Activated CD4-positive, alpha-beta T cell treated with anti-CD3 and anti-CD28 coated beads, Interleukin-2, Interleukin-4, amounts not matched to agents 100 ng/mL and 50 ng/mL, durations not matched to agents 16 hours and 8 hours (primary cell): ENCODE measurements at regions not wholly inside any gene's neighbourhood (a gene's known extent, or its start where the extent isn't known, plus 50 kb on each side); places are given as distances from the start of the nearest gene placed in this dataset.
"Not testable (repeated sequence)": the region's sequence is repeated elsewhere in the genome, so short reads cannot be mapped to it uniquely, and the experiment has no call there.

Experiments used
- DNase-seq: peaks from one replicate; pipeline ENCODE4 v3.0.0-alpha.2; 2020; ENCODE audit warnings: low spot score

DNA sequence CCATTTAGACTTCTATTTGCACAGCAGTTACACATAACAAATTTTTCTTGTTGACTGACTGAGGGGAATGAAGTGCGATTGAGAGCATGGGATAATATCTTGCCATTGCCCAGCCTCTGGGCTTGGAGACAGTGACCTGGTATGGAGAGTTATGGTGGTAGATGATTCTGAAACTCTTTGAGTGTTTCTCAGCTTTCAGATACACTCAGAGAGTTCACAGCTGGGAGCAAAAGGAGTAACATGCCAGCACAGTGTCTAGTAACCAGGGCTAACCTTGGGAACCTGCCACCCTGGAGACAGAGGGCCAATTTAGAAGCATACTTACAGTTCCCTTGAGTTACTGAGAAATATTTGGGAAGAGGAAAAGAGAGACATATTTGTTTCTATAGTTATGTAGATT, 1099.3 kb upstream of the CELF4 start:
- DNase-seq, result no peak

DNA sequence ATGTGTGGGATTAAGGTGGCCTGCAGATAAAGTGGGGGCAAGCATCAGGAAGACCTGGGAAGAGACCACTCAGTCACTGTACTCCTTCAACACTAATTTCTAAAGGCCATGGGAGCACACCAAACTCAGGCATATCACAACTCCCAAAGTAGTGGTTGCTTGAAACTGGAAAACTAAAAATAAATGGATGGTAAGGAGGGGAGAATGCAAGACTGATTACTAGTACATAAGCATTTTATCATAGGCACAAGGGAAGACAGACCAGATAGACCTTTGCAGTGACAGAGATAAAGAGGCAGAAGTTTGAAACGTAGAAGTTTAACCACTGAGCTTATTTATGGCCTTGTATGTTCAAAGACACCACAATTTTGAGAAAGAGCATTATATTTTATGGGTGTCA, 1098.1 kb upstream of the CELF4 start:
- no peak for DNase-seq

DNA sequence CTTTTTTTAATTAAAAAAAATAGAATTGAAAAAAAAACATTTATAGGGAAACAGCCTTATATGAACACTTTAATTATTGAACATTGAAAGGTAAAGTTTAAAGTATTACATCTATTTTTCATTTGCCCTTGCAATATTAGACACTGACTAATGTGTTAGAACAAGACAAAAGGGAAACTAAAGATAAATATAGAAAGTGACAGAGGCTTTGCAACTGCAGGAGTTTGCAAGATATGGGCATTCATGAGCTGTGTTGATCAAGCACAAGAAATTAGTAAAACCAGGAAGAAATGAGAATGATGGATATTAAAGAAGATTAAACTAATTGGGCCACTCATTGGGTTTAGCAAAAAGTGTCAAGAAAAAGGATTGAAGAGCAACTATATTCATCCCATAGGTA, 1097.7 kb upstream of the CELF4 start:
- DNase-seq, result no peak

DNA sequence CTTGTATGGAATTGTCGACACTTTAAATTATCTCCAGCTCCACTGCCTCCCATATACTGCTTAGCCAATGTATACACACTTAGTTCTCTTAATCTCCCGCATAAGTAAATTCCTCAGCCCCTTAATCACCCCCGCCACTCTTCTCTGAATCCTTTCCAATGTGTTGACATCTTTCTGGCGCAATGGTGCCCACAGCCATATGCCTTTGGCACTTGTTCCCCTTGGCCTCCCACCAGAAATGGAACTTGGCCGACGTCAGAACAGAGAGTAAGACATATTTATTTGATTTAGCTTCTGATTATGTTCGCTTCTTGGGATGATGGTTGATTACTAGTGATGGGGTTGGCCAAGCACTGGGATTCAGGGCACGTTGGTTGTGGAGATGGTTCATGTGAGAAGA, 1089.3 kb upstream of the CELF4 start:
- no peak for DNase-seq

DNA sequence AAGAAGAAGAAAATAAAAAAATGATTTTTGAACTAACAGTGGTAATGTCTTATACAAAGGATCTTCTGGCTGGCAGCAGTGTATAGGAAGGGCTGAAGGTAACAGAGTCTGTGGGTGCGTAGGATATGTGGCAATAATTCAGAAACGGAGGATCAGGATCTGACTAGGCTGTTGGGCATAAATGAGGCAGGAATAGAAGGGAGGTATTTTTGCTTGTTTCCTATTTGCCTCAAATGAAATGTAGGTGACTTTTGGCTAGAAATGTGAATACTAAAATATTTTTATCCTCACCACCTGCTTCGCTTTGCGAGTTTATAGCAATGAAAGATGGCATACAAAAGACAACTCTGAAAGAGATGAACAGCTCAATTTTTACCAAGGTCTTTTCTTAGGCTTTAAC, 1086.1 kb upstream of the CELF4 start:
- no peak for DNase-seq

DNA sequence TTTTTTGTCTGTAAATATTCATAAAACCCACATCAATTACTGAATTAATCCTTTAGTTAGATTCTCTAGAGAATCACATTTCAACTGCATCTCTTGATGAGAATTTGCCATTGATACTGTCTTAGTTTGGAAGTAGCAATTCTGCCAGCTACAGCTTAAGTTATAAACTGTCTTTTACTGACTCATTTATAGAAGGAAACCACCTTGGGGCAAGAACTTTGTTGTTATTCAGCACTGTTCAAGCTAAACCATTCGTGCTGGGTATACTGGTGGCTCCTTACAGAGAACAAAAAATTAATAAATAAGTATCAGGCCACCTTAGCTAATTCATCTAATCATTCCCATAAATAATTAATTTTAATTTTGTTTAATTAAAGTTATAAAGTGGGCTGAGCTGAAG, 1082.6 kb upstream of the CELF4 start:
- DNase-seq, result no peak

DNA sequence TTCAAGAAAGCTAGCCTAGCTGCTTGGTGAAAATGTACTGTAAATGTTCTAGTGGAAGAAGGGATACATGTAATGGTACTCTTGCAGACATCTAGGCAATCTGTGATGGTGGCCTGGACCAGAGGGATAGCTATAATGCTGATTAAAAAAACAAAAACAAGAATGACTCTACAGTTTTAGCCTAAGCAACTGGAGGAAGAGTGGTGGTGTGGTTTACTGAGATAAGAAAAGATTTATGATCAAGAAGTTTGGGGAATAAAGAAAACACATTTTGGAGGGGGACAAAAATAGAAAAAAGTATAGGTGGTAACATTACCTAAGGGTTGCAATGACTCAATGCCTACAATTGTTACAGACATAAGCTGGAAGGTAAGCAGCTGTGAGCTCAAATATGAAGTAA, 1080.7 kb upstream of the CELF4 start:
- DNase-seq, result no peak

DNA sequence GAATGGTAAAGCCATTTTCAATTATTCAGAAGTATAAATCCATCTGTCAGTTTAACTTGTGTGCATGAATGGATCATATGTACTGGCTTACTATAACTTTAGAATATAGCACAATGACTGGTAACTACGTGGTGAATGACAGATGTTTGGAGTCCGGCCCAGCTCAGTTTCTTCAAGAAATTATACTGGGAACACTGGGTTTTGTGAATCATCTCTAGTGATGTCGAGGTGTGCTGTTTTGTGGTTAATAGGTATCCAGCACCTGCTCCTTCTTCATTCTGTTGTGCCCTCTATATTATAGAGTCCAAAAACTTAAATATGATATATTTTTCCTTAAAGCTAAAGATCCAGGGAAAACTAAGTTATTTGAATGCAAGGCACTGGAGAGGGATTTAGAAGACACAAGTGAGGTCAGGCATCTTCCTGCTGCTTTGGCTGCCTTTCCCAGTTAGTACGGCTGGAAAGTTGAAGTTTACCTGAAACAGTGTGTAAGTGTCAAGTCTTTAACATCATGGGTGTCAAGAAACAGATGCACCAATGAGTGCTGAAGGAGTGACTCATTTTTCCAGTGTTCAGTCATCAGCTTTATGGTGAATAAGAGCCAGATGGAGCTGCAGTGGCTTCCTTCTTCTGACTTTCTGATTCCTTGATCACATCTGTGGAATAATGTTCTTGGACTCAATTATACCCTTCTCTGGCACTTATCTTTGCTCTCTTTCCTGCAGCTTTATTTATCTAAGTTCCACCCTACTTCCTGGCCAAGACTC, 1079.5 kb upstream of the CELF4 start:
- DNase-seq, result no peak

DNA sequence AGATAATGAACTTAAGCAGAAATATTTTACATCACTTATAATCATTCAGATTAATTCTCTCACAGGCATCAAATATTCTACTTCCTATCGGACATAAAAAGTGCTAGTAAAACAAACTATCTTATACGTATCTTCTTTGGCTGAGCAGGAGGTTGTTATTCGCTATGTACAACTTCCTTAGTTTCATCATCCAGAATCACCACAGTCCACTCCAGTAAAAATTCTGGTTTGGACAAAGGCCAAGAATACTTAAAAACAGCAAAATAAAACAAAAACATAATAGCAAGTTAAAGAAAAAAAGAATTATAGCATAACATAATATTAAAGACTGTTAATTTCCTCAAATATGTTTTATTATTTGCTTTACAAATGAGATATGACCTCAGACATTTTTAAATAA, 1077.1 kb upstream of the CELF4 start:
- DNase-seq, result no peak

DNA sequence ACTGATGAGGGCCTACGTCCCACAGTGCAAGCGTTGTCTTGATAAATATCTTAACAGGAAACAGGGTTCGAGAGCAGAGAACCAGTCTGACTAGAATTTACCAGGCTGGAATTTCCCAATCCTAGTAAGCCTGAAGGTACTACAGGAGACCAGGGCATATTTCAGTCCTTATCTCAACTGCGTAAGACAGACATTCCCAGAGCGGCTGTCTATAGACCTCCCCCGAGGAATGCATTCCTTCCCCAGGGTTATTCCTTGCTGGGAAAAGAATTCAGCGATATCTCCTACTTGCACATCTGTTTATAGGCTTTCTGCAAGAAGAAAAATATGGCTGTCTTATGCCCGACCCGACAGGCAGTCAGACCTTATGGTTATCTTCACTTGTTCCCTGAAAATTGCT, 1074.1 kb upstream of the CELF4 start:
- DNase-seq, result not testable (repeated sequence)

DNA sequence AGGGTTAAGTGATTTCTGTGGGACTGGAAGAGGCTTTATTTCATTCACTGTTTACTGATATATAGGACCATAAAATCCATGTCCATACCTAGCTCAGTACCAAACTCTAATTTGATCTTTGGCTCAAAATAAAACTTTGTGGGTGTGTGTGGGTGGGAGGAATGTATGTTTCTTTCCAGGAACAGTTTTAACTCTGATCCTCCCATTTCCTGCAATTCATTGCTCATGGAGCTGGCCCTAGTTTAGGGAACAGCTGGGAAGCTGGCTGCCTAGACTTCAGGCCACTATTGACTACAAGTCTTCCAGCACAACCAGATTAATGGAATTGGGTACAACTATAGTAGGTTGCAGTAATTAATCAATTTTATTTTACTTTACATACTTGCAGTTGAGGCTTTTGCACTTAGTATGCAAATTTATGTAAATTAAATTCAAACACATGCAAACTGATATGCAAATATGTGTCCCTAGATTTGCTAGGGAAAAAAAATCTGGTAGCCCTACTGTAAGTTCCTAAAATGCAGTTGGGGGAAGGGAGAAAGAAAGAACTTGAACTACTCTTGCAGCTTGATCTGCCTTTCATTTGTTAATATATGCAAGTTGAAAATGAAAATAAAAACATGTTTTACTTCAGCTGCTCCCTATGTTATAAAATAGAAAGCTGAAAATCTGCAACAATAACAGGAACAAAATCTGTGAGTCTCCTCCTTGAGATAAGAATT, 1070.3 kb upstream of the CELF4 start:
- DNase-seq, result no peak

DNA sequence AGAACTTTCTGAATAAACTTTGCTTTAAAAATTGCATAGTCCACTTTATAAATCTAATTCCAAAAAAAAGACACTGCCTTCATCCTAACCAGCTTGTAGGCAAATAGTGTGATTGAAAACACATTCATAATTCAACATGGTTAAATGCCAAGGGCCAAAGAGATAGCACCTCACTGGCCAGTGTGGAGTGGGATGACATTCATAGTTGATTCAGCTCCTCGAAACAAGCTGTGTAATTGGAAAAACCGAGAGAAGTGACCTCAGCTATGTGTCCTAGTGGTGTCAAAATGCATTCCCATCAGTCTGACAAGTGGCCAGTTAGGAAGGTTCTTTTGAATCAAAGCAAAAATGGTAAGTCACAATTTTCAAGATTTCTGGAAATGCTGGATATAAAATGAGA, 1068.5 kb upstream of the CELF4 start:
- no peak for DNase-seq

DNA sequence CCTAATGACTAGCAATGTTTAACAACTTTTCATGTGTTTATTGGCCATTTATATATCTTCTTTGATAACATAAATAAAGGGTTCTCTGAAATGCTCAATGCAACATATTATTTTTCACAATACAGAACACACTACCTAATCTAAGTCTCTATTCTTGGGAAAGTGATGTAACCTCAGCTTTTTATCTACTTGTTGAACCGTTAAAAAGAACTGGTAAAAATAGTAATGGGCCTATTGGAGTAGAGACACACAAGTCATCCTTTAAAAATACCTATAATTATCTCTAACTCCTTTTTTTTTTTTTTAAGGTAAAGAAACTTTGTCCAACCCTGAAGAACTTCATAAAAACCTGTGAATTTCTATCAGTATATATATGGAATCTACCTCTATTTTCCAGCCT, 1067.7 kb upstream of the CELF4 start:
- no peak for DNase-seq

DNA sequence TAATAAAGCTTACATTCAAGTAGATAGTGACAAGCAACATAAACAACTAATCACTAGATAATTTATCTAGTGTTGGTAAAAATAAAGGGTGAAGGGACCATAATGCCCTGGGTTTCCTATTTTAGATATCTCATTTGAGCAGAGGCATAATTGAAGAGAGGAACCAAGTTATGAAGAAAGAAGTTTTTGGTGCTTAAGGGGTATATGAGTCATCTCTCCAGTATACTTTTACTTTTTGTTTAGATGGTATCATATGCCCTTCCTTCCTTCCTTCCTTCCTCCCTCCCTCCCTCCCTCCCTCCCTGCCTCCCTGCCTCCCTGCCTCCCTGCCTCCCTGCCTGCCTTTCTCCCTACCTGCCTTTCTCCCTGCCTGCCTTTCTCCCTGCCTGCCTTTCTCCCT, 1053.5 kb upstream of the CELF4 start:
- no peak for DNase-seq

DNA sequence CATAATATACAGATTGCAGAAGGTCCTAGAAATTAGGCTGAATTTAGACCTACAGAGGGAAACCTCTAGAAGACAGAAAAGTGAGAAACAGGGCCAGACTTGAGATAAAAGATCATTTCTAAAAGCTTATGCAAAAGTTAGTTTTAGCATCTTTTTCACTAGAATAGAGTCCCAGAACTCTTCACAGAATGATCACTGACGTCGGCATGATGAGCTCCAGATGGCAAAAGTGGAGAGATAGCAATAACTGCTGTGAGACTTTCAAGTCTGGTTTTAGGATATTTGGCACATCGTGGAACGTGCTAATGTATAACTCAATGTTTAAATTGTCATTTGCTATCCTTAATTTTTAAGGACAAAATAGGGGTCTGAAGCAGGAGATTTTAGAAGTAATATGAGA, 1050.7 kb upstream of the CELF4 start:
- no peak for DNase-seq

DNA sequence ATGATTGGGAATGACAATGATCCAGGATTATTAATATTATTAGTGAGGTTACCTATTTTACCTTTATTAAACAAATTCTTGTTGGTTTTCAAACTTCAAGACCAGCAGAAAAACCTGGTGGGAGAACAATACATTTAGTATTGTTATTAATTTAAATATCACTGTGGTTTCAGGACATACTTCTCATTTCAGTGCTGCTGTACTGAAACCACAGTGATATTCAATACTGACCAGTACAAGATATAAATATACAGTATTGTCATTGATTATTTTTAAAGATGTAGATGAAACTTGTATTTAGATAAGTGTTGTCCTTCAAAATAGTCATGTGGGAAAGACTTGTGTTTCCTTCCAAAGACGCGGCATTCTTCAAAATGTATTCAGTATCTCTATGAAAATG, 1047.3 kb upstream of the CELF4 start:
- no peak for DNase-seq

DNA sequence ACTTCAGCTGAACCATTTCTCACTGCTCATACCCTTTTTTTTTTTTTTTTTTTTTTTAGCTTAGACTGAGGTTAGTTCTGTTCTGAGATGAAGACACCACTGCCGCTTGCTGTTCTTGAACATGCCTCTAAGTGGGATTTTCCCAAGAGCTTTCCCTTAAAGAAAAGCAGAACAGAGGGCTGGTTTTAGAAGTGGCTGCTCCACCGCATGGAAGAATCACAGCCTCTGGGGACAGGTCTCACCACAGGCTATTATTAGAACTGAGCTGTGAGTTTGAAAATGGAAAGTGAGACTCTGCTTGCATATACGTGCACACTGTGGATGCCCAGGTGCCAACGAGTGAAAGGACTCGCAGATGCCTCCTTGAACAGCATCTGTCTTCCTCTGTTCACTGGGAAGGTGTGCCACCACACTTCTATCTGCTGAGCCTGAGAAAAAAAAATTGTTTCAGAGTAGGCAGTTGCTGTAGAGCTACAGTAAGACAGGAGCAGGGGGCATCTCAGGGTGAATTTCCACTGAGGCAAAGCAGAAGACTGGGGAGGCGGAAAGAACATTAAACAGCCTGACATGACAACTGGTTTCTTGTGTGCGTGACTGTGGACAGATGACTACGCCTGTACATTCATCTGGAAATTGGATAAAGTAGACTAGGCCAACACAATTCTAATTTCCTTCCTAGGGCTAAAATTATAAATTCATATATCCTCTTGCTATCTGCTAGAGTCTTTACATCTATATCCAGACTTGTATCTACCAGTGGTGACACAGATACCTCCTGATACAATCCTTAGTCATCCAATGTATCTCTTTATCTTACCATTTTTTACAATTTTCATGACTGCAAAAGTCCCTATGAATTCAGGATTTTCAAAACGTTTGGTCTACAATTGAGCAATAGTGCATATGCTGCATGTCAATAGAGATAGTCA, 1045.7 kb upstream of the CELF4 start:
- peak; percentile 38 for DNase-seq

DNA sequence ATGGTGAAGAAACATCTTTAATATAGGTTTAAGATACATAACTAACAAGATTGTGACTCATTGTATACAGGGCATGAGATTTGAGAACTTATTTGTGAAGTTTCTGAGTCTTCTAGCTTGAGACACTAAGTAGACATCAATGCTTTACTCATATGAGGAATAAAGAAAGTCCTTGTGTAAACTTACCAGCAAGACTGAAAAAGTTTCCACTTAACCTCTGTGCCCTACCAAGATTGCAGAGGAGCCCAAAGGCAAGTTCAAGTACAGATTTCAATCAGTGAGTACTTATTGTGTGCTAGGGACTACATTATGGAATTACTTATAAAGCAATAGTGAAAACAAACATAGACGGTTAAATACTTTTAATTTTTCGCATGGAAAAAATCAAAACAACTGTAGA, 1041.2 kb upstream of the CELF4 start:
- peak; percentile 29 for DNase-seq

DNA sequence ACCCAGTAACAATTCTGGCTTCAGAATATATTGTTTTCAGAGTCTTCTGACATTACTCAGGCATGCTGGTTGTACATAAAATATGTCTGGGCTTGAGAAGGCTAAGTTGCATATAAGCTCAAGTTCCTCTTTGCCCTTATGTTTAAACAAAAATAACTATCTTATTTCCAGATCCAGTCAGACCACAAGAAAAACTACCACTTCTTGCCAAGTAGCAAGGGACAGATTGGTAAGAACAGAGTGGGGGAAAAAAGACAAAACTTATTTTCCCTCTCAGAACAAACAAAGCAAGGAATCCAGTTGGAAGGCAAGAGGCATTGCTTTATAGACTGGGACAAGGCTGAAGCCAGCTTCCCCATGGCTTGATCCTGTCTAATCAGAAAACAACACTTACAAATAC, 1036.7 kb upstream of the CELF4 start:
- no peak for DNase-seq

DNA sequence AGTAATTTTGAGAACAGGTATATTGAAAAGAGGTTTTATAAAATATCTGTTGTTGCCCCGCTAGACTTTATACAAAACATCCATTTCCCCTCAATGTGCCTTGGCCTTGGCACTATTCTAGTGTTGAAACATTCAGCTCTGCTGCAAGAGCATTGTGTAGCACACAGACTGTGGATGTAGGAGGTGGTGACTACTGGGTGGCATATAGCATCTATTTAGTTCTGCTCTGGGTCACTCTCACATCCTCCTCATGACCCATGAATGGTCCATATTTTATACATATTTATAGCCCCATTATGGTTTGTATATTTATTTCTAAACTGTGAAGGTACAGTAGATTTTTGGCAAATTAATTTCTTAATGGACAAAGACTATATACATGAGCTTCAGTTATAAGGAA, 1022.0 kb upstream of the CELF4 start:
- no peak for DNase-seq

DNA sequence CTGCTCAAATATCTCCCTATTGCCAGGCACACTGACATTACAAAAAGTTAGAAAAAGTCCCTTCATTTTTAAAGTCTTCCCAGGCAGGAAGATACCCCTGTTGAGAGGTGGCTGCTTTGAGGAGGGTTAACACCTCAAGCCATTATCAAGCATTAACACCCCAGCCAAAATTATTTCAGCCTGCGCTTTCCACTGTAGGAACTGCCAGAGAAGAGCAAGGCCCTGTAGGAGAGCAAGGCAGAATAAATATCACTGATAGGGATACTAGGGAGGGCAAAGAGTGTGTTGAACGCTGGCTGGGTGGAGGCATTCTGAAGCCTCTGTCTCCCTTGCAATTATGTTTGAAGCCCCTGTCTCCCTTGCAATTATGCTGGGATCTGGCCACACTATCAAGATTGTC, 1020.7 kb upstream of the CELF4 start:
- DNase-seq, result no peak

DNA sequence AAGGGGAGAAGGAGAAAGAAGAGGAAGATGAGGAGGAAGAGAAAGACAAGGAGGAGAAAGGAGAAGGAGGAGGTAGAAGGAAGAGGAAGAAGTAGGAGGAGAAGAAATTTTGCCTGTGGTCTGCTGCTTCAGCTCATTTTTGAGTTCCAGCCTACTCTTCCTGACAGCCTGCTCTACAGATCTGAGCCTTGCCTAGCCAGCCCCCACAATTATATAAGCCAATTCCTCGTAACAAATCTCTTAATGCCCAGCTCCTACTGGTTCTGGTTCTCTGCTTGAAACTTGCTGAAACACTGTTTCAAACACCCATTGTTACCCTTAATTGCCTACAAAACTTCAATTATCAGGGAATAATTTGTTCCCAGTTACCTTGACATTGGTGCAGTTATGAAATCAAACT, 1014.2 kb upstream of the CELF4 start:
- no peak for DNase-seq

DNA sequence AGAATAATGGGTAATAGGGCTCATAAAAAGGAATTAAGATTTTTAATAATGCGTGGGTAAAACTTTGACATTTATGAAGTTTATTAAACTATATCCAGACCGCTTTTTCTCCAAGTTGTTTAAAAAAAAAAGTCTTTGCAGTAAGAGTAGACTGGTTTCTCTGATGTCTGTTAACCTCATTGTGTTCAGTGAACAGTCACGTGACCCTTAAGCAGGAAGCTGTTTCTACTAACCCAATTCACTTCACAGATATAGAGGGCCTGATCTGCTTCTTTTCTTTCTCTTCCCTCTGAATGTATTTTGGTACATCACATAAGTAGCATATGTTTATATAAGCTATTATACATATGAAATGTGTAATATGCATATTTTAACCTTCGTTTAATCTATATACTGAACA, 1011.3 kb upstream of the CELF4 start:
- no peak for DNase-seq
